Ishikawa (cell line): ENCODE measurements at regions not wholly inside any gene's neighbourhood (a gene's known extent, or its start where the extent isn't known, plus 50 kb on each side); places are given as distances from the start of the nearest gene placed in this dataset.

Experiments
- CEBPB ChIP-seq: IDR thresholded peaks from 2 replicates; pipeline ENCODE4 v1.6.1; 2012
- CREB1 ChIP-seq: IDR thresholded peaks from 2 replicates; pipeline ENCODE4 v1.6.1; 2012; ENCODE audit warnings: low read depth
- EGR1 ChIP-seq: IDR thresholded peaks from 2 replicates; pipeline ENCODE4 v1.6.1; 2012
- EP300 ChIP-seq: IDR thresholded peaks from 2 replicates; pipeline ENCODE4 v1.6.1; 2012; ENCODE audit warnings: borderline replicate concordance
- FOXM1 ChIP-seq: IDR thresholded peaks from 2 replicates; pipeline ENCODE4 v1.6.1; 2012; ENCODE audit warnings: low read depth, borderline replicate concordance
- NFIC ChIP-seq: IDR thresholded peaks from 2 replicates; pipeline ENCODE4 v1.6.1; 2012
- RAD21 ChIP-seq: IDR thresholded peaks from 2 replicates; pipeline ENCODE4 v1.6.1; 2012; ENCODE audit warnings: low read depth
- TAF1 ChIP-seq: IDR thresholded peaks from 2 replicates; pipeline ENCODE4 v1.6.1; 2012; ENCODE audit warnings: low read depth, mild to moderate bottlenecking
- TCF12 ChIP-seq: IDR thresholded peaks from 2 replicates; pipeline ENCODE4 v1.6.1; 2012; ENCODE audit warnings: low read depth
- TEAD4 ChIP-seq: IDR thresholded peaks from 2 replicates; pipeline ENCODE4 v1.6.1; 2012
- YY1 ChIP-seq: IDR thresholded peaks from 2 replicates; pipeline ENCODE4 v1.6.1; 2012; ENCODE audit warnings: low read depth
- ZBTB7A ChIP-seq: IDR thresholded peaks from 2 replicates; pipeline ENCODE4 v1.6.1; 2012; ENCODE audit warnings: low read depth
- TF ChIP-seq, protein P1 (sequence below): IDR thresholded peaks from 2 replicates; pipeline ENCODE4 v1.6.1; 2012; ENCODE audit warnings: low read depth, mild to moderate bottlenecking
- TF ChIP-seq, protein P2 (sequence below): IDR thresholded peaks from 2 replicates; pipeline ENCODE4 v1.6.1; 2012
- TF ChIP-seq, protein P3 (sequence below): IDR thresholded peaks from 2 replicates; pipeline ENCODE4 v1.6.1; 2012

DNA sequence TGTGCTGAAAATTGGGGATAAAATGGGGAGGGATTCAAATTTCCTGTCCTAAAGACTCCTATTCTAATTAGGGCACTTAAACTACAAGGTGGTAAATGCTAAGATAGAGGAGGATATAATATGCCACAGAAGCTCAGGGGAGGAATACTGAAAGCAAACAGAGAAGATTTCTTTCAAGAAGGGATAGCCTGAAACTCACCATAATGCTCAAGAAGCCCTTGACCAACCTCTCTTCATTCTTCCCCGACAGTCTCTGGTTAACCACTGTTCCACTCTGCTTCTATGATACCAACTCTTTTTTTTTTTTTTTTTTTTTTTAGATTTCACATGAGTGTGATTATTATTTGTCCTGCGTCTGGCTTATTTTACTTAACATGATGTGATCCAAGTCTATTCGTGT, 398.2 kb upstream of the FRG2C start:
- TF ChIP-seq YY1 (no peak), TEAD4 (no peak), EGR1 (no peak), CEBPB (no peak), FOXM1 (no peak), RAD21 (no peak), CREB1 (no peak), TCF12 (no peak), EP300 (no peak), NFIC (no peak), TAF1 (no peak), ZBTB7A (no peak)
- TF ChIP-seq, protein P1, sequence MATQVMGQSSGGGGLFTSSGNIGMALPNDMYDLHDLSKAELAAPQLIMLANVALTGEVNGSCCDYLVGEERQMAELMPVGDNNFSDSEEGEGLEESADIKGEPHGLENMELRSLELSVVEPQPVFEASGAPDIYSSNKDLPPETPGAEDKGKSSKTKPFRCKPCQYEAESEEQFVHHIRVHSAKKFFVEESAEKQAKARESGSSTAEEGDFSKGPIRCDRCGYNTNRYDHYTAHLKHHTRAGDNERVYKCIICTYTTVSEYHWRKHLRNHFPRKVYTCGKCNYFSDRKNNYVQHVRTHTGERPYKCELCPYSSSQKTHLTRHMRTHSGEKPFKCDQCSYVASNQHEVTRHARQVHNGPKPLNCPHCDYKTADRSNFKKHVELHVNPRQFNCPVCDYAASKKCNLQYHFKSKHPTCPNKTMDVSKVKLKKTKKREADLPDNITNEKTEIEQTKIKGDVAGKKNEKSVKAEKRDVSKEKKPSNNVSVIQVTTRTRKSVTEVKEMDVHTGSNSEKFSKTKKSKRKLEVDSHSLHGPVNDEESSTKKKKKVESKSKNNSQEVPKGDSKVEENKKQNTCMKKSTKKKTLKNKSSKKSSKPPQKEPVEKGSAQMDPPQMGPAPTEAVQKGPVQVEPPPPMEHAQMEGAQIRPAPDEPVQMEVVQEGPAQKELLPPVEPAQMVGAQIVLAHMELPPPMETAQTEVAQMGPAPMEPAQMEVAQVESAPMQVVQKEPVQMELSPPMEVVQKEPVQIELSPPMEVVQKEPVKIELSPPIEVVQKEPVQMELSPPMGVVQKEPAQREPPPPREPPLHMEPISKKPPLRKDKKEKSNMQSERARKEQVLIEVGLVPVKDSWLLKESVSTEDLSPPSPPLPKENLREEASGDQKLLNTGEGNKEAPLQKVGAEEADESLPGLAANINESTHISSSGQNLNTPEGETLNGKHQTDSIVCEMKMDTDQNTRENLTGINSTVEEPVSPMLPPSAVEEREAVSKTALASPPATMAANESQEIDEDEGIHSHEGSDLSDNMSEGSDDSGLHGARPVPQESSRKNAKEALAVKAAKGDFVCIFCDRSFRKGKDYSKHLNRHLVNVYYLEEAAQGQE, result no peak
- TF ChIP-seq, protein P2, sequence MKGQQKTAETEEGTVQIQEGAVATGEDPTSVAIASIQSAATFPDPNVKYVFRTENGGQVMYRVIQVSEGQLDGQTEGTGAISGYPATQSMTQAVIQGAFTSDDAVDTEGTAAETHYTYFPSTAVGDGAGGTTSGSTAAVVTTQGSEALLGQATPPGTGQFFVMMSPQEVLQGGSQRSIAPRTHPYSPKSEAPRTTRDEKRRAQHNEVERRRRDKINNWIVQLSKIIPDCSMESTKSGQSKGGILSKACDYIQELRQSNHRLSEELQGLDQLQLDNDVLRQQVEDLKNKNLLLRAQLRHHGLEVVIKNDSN, result no peak
- TF ChIP-seq, protein P3, sequence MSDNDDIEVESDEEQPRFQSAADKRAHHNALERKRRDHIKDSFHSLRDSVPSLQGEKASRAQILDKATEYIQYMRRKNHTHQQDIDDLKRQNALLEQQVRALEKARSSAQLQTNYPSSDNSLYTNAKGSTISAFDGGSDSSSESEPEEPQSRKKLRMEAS, result no peak

DNA sequence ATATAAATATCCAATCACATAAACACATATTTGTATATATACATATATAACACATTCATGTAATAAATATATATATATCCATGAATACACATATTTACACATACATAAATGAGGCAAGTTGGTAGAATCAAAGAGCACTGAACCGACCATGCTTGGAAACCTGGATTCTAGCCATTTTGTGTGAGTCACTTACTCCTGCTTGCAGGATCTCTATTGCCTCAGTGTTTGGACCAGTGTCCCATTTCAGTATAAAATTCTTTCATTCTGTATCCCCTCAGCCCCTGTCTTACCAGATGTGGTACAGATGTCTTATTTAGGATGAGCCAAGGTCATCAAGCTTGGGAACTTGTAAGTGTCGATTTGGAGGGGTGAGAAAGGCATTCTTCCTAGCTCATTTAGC, 391.4 kb upstream of the FRG2C start:
- TF ChIP-seq, protein P1, result no peak
- TF ChIP-seq RAD21 (no peak), EP300 (no peak), TCF12 (no peak), CEBPB (no peak), FOXM1 (no peak), CREB1 (no peak), ZBTB7A (no peak), TAF1 (no peak), EGR1 (no peak), TEAD4 (no peak), NFIC (no peak), YY1 (no peak)
- TF ChIP-seq, protein P2, result no peak
- TF ChIP-seq, protein P3, result no peak

DNA sequence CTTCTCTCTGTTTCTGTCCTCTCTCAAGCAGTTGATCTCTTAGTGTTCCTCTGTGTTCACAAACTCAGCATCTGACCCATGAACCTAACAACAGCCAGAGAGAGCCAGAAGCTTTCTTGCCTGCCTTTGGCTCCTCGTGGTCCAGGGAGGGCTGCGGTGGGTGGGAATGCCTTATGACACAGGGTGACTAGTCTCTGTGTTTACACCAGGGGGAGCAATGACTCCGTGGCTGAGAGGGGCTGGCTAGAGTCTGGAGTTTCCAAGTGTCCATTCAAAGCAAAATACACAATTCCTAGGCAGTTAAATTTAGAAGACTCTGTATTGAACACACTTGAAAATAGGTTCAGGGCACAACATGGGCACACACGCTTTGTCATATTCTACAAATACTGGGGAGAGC, 370.0 kb upstream of the FRG2C start:
- TF ChIP-seq RAD21, result peak; percentile 82
- TF ChIP-seq, protein P3, result no peak

DNA sequence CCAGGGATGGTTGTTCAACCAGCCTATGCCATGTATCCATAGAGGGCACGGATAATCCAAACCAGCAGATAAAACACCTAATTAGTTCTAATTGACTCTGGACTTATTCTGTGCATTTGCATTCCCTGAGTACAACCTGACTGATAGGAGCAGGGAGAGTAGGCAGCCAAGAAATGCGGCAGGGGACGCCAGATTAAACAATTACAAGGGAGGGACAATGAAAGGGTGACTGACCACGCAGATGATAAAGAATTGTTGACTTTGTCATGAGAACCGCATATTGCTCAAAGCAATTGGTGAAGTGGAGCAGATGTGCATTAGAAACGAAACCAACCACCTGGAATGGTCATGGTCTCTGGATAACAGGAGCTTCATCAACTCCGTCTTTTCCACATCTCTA, 369.1 kb upstream of the FRG2C start:
- no peak for TF ChIP-seq ZBTB7A
- no peak for TF ChIP-seq FOXM1
- TF ChIP-seq CREB1, result no peak
- TF ChIP-seq TEAD4, result no peak
- TF ChIP-seq, protein P3, result no peak
- TF ChIP-seq YY1, result no peak
- no peak for TF ChIP-seq TAF1
- TF ChIP-seq CEBPB, result no peak
- no peak for TF ChIP-seq EGR1
- TF ChIP-seq, protein P1, result no peak
- TF ChIP-seq NFIC, result no peak
- TF ChIP-seq EP300, result no peak
- TF ChIP-seq, protein P2, result no peak
- no peak for TF ChIP-seq TCF12
- TF ChIP-seq RAD21, result no peak
